CD14-positive monocyte (primary cell): ENCODE measurements at regions not wholly inside any gene's neighbourhood (a gene's known extent, or its start where the extent isn't known, plus 50 kb on each side); places are given as distances from the start of the nearest gene placed in this dataset.

ENCODE experiments used
- DNase-seq, 3 donors: peaks; one replicate each; pipeline ENCODE4 v3.0.0-alpha.2; 2011 to 2022
- H2AFZ ChIP-seq: 2 replicates; pipeline ENCODE4 v1.6.0; 2012; ENCODE audit warnings: mild to moderate bottlenecking, low read depth, low read length, inconsistent platforms; ENCODE audit not compliant: insufficient read depth, poor library complexity, severe bottlenecking
- H3K27ac ChIP-seq, 2 donors: 1 replicate in 1 of 2; 2 replicates in 1 of 2; pipeline ENCODE4 v1.5.1; 2012 to 2013; ENCODE audit warnings: low read length in 2 of 2, control low read depth in 1 of 2, inconsistent platforms in 1 of 2, low read depth in 1 of 2, mild to moderate bottlenecking in 1 of 2
- H3K27me3 ChIP-seq, 2 donors: one replicate each; pipeline versions ENCODE4 v1.6.0 to v1.6.1; 2011 to 2013; ENCODE audit warnings: low read length in 2 of 2; ENCODE audit not compliant: control insufficient read depth in 2 of 2, insufficient read depth in 2 of 2
- H3K36me3 ChIP-seq, 2 donors: replicated peaks in 1 of 2; 1 replicate in 1 of 2; 2 replicates in 1 of 2; pipeline versions ENCODE4 v1.5.1 to v1.6.1; 2012 to 2013; ENCODE audit warnings: low read length in 2 of 2, control low read depth in 1 of 2, inconsistent platforms in 1 of 2, mild to moderate bottlenecking in 1 of 2; ENCODE audit not compliant: insufficient read depth in 2 of 2, control insufficient read depth in 1 of 2
- H3K4me1 ChIP-seq, 2 donors: 1 replicate in 1 of 2; 2 replicates in 1 of 2; pipeline versions ENCODE4 v1.5.1 to v1.6.1; 2012 to 2013; ENCODE audit warnings: low read length in 2 of 2, control low read depth in 1 of 2, inconsistent platforms in 1 of 2, mild to moderate bottlenecking in 1 of 2, moderate library complexity in 1 of 2; ENCODE audit not compliant: insufficient read depth in 2 of 2, control insufficient read depth in 1 of 2
- H3K4me2 ChIP-seq: replicated peaks from 2 replicates; pipeline ENCODE3; 2012; ENCODE audit warnings: low read length, moderate library complexity, mild to moderate bottlenecking; ENCODE audit not compliant: poor library complexity, severe bottlenecking; ENCODE audit errors: extremely low read depth
- H3K4me3 ChIP-seq, 3 experiments: fragments of 200-600 bp in 1 of 3; sonication (generic) in 1 of 3; replicated peaks in 1 of 3; 1 replicate in 2 of 3; 2 replicates in 1 of 3; pipeline ENCODE4 v1.5.1; 2011 to 2013; ENCODE audit warnings: low read length in 3 of 3, mild to moderate bottlenecking in 3 of 3, control low read depth in 2 of 3, low read depth in 2 of 3, inconsistent platforms in 1 of 3, moderate library complexity in 1 of 3
- H3K79me2 ChIP-seq: 2 replicates; pipeline ENCODE4 v1.6.0; 2012; ENCODE audit warnings: mild to moderate bottlenecking, control low read depth, inconsistent platforms, low read length, moderate library complexity; ENCODE audit not compliant: insufficient read depth
- H3K9ac ChIP-seq: 2 replicates; pipeline ENCODE4 v1.6.0; 2017; ENCODE audit warnings: low read length, mild to moderate bottlenecking; ENCODE audit not compliant: insufficient read depth, poor library complexity, severe bottlenecking
- H3K9me3 ChIP-seq, 2 donors: replicated peaks in 1 of 2; 1 replicate in 1 of 2; 2 replicates in 1 of 2; pipeline versions ENCODE4 v1.5.1 to v1.6.1; 2012 to 2013; ENCODE audit warnings: low read length in 2 of 2, control low read depth in 1 of 2; ENCODE audit not compliant: control insufficient read depth in 1 of 2, insufficient read depth in 1 of 2
- H4K20me1 ChIP-seq: 2 replicates; pipeline ENCODE4 v1.6.0; 2012; ENCODE audit warnings: mild to moderate bottlenecking, low read length, control low read depth, moderate library complexity; ENCODE audit not compliant: insufficient read depth
- H3K27ac Mint-ChIP-seq, 7 donors: one replicate each; pipeline ENCODE4 v1.8.0; 2020; ENCODE audit warnings: mild to moderate bottlenecking in 7 of 7, mixed read lengths in 7 of 7, moderate library complexity in 6 of 7, inconsistent platforms in 2 of 7
- H3K27me3 Mint-ChIP-seq, 3 donors: one replicate each; pipeline ENCODE4 v1.8.0; 2021 to 2022; ENCODE audit warnings: low read depth in 3 of 3, mild to moderate bottlenecking in 3 of 3, mixed read lengths in 3 of 3, moderate library complexity in 3 of 3, inconsistent platforms in 1 of 3
- H3K36me3 Mint-ChIP-seq, 2 donors: one replicate each; pipeline ENCODE4 v1.8.0; 2020; ENCODE audit warnings: mixed read lengths in 2 of 2, inconsistent platforms in 1 of 2, mild to moderate bottlenecking in 1 of 2
- H3K4me1 Mint-ChIP-seq: one replicate; pipeline ENCODE4 v1.8.0; 2020; ENCODE audit warnings: mild to moderate bottlenecking, mixed read lengths
- H3K4me3 Mint-ChIP-seq, 2 donors: one replicate each; pipeline ENCODE4 v1.8.0; 2020; ENCODE audit warnings: mild to moderate bottlenecking in 2 of 2, mixed read lengths in 2 of 2, moderate library complexity in 1 of 2
- H3K9me3 Mint-ChIP-seq, 7 donors: one replicate each; pipeline ENCODE4 v1.8.0; 2020 to 2022; ENCODE audit warnings: mixed read lengths in 7 of 7, mild to moderate bottlenecking in 6 of 7, moderate library complexity in 6 of 7, inconsistent platforms in 2 of 7
- WGBS: methylation state at CpG from one replicate; pipeline ENCODE4 v1.1.5; 2013; ENCODE audit warnings: missing lambda C conversion rate; ENCODE audit not compliant: insufficient coverage; 5-methylcytosine and 5-hydroxymethylcytosine counted together
- intact Hi-C, 2 donors: fragments of 100-400 bp; cut with micrococcal nuclease; formaldehyde crosslinking; loops; one replicate each; pipeline versions ENCODE4 v1.15.0 to v1.15.1; 2023
- TF ChIP-seq, protein P1 (sequence below): fragments of 200-600 bp; IDR thresholded peaks from one replicate; pipeline ENCODE4 v1.8.0; 2022; ENCODE audit warnings: antibody characterized with exemption, mild to moderate bottlenecking

DNA sequence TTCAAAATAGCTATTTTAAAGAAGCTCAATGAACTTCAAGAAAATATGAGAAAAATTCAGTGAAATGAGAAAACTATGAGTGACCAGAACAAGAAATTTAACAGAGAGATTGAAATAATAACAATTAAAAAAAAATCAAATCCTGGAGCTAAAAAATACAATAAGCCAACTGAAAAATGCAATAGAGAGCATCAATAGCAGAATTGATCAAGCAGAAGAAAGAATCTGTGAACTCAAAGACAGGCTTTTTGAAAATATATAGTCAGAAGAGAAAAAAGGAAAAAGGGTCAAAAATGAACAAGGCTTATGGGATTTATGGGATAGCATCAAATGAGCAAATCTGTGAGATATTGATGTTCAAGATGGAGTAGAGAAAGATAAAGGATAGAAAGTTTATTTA lies 133.0 kb downstream of the OTUD1 start:
- TF ChIP-seq, protein P1, sequence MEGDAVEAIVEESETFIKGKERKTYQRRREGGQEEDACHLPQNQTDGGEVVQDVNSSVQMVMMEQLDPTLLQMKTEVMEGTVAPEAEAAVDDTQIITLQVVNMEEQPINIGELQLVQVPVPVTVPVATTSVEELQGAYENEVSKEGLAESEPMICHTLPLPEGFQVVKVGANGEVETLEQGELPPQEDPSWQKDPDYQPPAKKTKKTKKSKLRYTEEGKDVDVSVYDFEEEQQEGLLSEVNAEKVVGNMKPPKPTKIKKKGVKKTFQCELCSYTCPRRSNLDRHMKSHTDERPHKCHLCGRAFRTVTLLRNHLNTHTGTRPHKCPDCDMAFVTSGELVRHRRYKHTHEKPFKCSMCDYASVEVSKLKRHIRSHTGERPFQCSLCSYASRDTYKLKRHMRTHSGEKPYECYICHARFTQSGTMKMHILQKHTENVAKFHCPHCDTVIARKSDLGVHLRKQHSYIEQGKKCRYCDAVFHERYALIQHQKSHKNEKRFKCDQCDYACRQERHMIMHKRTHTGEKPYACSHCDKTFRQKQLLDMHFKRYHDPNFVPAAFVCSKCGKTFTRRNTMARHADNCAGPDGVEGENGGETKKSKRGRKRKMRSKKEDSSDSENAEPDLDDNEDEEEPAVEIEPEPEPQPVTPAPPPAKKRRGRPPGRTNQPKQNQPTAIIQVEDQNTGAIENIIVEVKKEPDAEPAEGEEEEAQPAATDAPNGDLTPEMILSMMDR = no peak
- no peaks in the 10 kb centered on the region for H3K79me2 ChIP-seq
- intact Hi-C loops = no loop called here
- no peaks in the 10 kb centered on the region for H3K27me3 ChIP-seq
- no peak overlapping the region for H2AFZ ChIP-seq
- no peaks in the 10 kb centered on the region for H3K4me1 Mint-ChIP-seq
- H3K4me2 ChIP-seq = no peak overlapping the region
- no peaks in the 10 kb centered on the region for H3K4me1 ChIP-seq
- H4K20me1 ChIP-seq = no peaks in the 10 kb centered on the region
- H3K4me3 Mint-ChIP-seq = no peak overlapping the region
- peaks cover 12 to 22% of the 10 kb centered on the region in 2 donors for H3K9me3 ChIP-seq
- H3K36me3 ChIP-seq = no peaks in the 10 kb centered on the region
- no peaks in the 10 kb centered on the region for H3K36me3 Mint-ChIP-seq
- H3K9me3 Mint-ChIP-seq = peaks cover 16 to 35% (median 27%) of the 10 kb centered on the region in 7 donors
- H3K9ac ChIP-seq = no peak overlapping the region
- no peak overlapping the region for H3K27ac ChIP-seq
- H3K27ac Mint-ChIP-seq = no peak overlapping the region
- H3K27me3 Mint-ChIP-seq = peaks cover 3 to 4% (median 4%) of the 10 kb centered on the region in 3 donors
- no peak for DNase-seq
- H3K4me3 ChIP-seq = no peak overlapping the region

DNA sequence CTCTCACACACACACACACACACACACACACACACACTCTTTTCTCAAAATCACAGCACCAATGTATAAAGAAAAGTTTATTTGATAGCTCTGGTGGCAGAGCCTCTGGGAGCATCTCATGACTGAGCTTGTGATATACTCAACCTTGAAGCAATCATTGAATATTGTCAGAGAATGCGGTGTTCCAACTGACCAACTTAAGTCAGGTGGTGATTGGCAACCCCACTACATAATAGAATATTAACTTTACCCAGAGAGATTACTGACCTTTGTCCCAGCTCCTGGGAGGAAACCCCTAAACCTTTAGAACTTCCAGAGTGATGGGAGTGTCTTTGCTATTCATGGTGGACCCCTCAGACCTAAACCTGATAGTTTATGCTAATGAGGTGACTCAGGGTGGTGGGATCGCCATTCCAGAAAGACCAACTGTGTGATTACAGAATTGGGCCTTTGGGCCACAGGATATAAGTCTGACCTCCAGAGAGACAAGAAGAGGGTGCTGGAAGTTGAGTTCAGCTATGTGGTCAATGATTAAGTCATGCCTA lies 143.1 kb downstream of the OTUD1 start:
- H3K4me2 ChIP-seq = no peak overlapping the region
- no peak for DNase-seq
- no peaks in the 10 kb centered on the region for H4K20me1 ChIP-seq
- Mint-ChIP-seq H3K9me3 (peaks cover 0 to 9% (median 5%) of the 10 kb centered on the region in 7 donors), H3K36me3 (no peaks in the 10 kb centered on the region), H3K27ac (no peak overlapping the region), H3K4me3 (no peak overlapping the region), H3K4me1 (no peaks in the 10 kb centered on the region), H3K27me3 (peaks cover 0 to 3% (median 1%) of the 10 kb centered on the region in 3 donors)
- 93% methylated on average over 1 of the region's 2 CpGs for WGBS
- intact Hi-C loops = no loop called here
- H3K9me3 ChIP-seq = no peaks in the 10 kb centered on the region
- no peak overlapping the region for H2AFZ ChIP-seq
- no peaks in the 10 kb centered on the region for H3K36me3 ChIP-seq
- no peak overlapping the region for H3K4me3 ChIP-seq
- no peaks in the 10 kb centered on the region for H3K4me1 ChIP-seq
- TF ChIP-seq, protein P1 = no peak
- H3K27ac ChIP-seq = no peak overlapping the region
- H3K27me3 ChIP-seq = no peaks in the 10 kb centered on the region
- H3K9ac ChIP-seq = no peak overlapping the region
- no peaks in the 10 kb centered on the region for H3K79me2 ChIP-seq
